Activated T-cell treated with anti-CD3 and anti-CD28 coated beads, Interleukin-2, amount 50 U/mL, for 72 hours (primary cell): ENCODE measurements at regions not wholly inside any gene's neighbourhood (a gene's known extent, or its start where the extent isn't known, plus 50 kb on each side); places are given as distances from the start of the nearest gene placed in this dataset.

Source experiments
- ATAC-seq, 2 donors: fragments of 150-1000 bp; cut with Tn5 transposase; replicated peaks in 1 of 2; 2 replicates each; pipeline ENCODE4 v1.10.0; 2021; ENCODE audit warnings: moderate library complexity in 2 of 2, mild to moderate bottlenecking in 1 of 2
- DNase-seq, 2 donors: peaks; one replicate each; pipeline ENCODE4 v3.0.0; 2021 to 2022; ENCODE audit warnings: mixed read lengths in 1 of 2
- H3K27ac Mint-ChIP-seq: one replicate; pipeline ENCODE4 v1.8.0; 2022; ENCODE audit warnings: mild to moderate bottlenecking, moderate library complexity, mixed read lengths
- H3K27me3 Mint-ChIP-seq: one replicate; pipeline ENCODE4 v1.8.0; 2022; ENCODE audit warnings: low read depth, mixed read lengths
- H3K36me3 Mint-ChIP-seq, 2 donors: one replicate each; pipeline ENCODE4 v1.8.0; 2022; ENCODE audit warnings: mixed read lengths in 2 of 2, mild to moderate bottlenecking in 1 of 2; ENCODE audit not compliant: insufficient read depth in 2 of 2
- H3K4me1 Mint-ChIP-seq: one replicate; pipeline ENCODE4 v1.8.0; 2022; ENCODE audit warnings: low read depth, mixed read lengths
- H3K4me3 Mint-ChIP-seq, 2 donors: one replicate each; pipeline ENCODE4 v1.8.0; 2022; ENCODE audit warnings: mild to moderate bottlenecking in 2 of 2, mixed read lengths in 2 of 2, moderate library complexity in 2 of 2
- H3K9me3 Mint-ChIP-seq, 2 donors: one replicate each; pipeline ENCODE4 v1.8.0; 2022; ENCODE audit warnings: mixed read lengths in 2 of 2

- Mint-ChIP-seq H3K4me1 (peaks cover 3% of the 10 kb centered on the region), H3K27me3 (peaks cover 32% of the 10 kb centered on the region), H3K4me3 (no peak overlapping the region), H3K9me3 (peaks cover 0 to 2% of the 10 kb centered on the region in 2 donors), H3K27ac (no peak overlapping the region), H3K36me3 (peaks cover 0 to 1% of the 10 kb centered on the region in 2 donors)
- DNase-seq (no peak), ATAC-seq (no peak)
Observed at GRCh38 chr2:118243031-118243430, 154.8 kb downstream of the INSIG2 start.

- H3K27me3 Mint-ChIP-seq: peaks cover 40% of the 10 kb centered on the region
- H3K27ac Mint-ChIP-seq: no peak overlapping the region
- peaks cover 0 to 2% of the 10 kb centered on the region in 2 donors for H3K9me3 Mint-ChIP-seq
- ATAC-seq (peak; percentile 51 to 64), DNase-seq (no peak)
- H3K4me3 Mint-ChIP-seq: no peak overlapping the region
- H3K4me1 Mint-ChIP-seq: peaks cover 3% of the 10 kb centered on the region
- peaks cover 0 to 1% of the 10 kb centered on the region in 2 donors for H3K36me3 Mint-ChIP-seq
Observed at GRCh38 chr2:118242216-118242615, 153.9 kb downstream of the INSIG2 start.

DNA sequence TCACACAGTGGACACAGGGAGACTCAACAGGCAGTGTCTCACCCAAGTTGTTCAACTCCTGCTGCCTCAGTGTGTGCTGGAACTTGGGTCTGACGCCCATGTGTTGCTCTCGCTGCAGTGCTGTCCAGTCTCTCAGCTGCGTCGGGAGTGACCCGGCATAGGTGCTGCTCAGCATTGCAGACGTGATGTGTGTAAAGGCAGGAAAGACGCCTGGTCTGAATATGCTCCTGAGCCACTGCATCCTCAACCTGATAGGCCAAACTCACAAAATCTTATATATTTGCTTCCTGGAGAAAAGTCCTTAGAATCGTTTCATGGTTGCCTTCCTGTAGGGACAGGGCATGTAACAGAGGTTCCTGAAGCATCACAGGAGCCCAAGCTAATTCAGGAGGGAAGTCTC is 152.9 kb downstream of the INSIG2 start:
- H3K27me3 Mint-ChIP-seq: peaks cover 49% of the 10 kb centered on the region
- H3K4me1 Mint-ChIP-seq: peaks cover 3% of the 10 kb centered on the region
- DNase-seq (no peak), ATAC-seq (no peak)
- no peak overlapping the region for H3K4me3 Mint-ChIP-seq
- H3K9me3 Mint-ChIP-seq: peaks cover 0 to 2% of the 10 kb centered on the region in 2 donors
- H3K27ac Mint-ChIP-seq: no peak overlapping the region
- H3K36me3 Mint-ChIP-seq: peaks cover 0 to 1% of the 10 kb centered on the region in 2 donors

DNA sequence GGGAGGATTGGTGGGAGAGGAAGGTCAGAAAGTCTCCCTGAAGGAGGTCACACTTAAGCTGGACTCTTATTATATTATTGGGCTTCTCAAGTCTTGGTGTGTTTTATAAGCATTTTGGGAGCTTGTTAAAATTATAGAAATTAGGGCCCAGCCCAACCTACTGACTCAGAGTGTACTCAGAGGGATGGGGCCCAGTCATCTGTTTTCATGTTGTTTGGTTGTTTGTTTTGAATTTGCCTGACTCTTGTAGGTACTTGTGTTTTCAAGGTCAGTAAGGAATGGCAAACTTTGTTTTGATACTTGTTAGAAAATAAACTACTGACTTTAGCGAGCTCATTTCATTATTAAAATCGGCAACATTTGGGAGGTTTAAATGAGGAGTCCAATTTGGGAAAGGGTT is 152.0 kb downstream of the INSIG2 start:
- peaks cover 0 to 1% of the 10 kb centered on the region in 2 donors for H3K36me3 Mint-ChIP-seq
- ATAC-seq (no peak), DNase-seq (no peak)
- no peak overlapping the region for H3K4me3 Mint-ChIP-seq
- peaks cover 0 to 2% of the 10 kb centered on the region in 2 donors for H3K9me3 Mint-ChIP-seq
- no peak overlapping the region for H3K27ac Mint-ChIP-seq
- H3K27me3 Mint-ChIP-seq: peaks cover 49% of the 10 kb centered on the region
- H3K4me1 Mint-ChIP-seq: peaks cover 3% of the 10 kb centered on the region

GRCh38 chr2:118239284-118239683 is 151.0 kb downstream of the INSIG2 start:
- no peak for DNase-seq
- Mint-ChIP-seq H3K9me3 (peaks cover 0 to 2% of the 10 kb centered on the region in 2 donors), H3K4me3 (no peak overlapping the region), H3K36me3 (peaks cover 0 to 1% of the 10 kb centered on the region in 2 donors), H3K4me1 (peaks cover 3% of the 10 kb centered on the region), H3K27me3 (peaks cover 49% of the 10 kb centered on the region), H3K27ac (no peak overlapping the region)
- no peak for ATAC-seq

DNA sequence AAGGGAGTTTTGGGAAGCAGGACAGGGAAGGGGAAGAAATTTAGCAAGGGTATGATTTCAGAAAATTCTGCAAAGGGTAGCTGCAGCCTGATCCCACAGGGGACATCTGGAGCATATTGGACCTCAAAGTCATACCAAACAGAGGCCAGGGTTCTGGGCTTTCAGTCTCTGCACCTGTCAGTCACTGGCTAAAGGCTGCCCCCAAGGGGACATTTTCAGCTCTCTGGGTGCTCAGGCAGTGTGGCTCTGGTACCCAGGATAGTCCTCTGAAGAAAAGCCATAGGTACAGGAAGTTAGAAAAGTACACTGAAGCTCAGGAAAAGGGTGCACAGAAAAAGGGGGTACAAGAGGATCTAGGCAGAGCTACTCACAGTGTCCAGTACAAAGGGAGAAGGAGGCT is 149.2 kb downstream of the INSIG2 start:
- Mint-ChIP-seq H3K4me1 (peaks cover 3% of the 10 kb centered on the region), H3K36me3 (peaks cover 0 to 1% of the 10 kb centered on the region in 2 donors), H3K27ac (no peak overlapping the region), H3K9me3 (peaks cover 0 to 2% of the 10 kb centered on the region in 2 donors), H3K4me3 (no peak overlapping the region), H3K27me3 (peaks cover 49% of the 10 kb centered on the region)
- ATAC-seq: no peak
- DNase-seq: no peak

DNA sequence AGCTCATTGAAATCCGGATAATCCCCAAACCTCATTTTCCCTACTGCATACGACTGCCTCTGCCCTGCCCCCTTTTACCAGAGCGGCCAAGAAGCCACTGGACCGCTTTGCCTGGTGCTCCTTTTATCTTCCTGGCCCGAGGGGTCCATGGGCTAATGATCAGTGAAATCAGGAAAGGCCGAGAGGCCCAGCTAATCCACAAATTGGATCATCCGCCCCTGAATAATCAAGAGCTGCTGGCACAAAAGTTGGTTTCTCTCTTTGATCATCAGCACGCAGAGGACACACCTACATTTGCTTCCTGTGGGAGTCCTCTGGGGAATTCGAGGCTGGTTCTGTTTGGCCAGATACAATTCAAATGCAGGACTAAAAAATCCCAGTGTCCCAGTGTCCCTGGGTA is 144.5 kb downstream of the INSIG2 start:
- Mint-ChIP-seq H3K4me3 (no peak overlapping the region), H3K27ac (no peak overlapping the region), H3K27me3 (peaks cover 51% of the 10 kb centered on the region), H3K4me1 (no peaks in the 10 kb centered on the region), H3K9me3 (no peaks in the 10 kb centered on the region), H3K36me3 (no peaks in the 10 kb centered on the region)
- ATAC-seq: no peak
- DNase-seq: no peak

DNA sequence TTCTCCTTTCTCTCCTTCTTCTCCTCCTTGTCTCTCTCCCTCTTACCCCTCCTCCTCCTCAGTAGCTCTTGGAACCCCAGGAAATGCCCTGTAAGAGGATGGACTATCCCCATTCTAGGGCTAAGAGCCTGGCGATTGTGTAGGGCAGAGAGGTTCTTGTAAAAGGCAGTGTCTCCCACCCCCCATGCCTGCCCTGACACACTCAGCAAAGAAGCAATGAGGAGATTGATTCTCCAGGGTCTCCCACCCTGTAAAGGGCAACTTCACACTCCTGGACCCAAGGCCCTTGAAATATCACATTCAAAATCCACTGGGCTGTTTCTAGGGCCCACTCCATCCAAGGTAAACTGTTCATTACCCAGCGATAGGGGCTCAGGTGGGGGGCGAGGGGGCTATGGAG is 144.1 kb downstream of the INSIG2 start:
- Mint-ChIP-seq H3K4me3 (no peak overlapping the region), H3K27me3 (peaks cover 51% of the 10 kb centered on the region), H3K4me1 (no peaks in the 10 kb centered on the region), H3K27ac (no peak overlapping the region), H3K9me3 (no peaks in the 10 kb centered on the region), H3K36me3 (no peaks in the 10 kb centered on the region)
- no peak for DNase-seq
- no peak for ATAC-seq

DNA sequence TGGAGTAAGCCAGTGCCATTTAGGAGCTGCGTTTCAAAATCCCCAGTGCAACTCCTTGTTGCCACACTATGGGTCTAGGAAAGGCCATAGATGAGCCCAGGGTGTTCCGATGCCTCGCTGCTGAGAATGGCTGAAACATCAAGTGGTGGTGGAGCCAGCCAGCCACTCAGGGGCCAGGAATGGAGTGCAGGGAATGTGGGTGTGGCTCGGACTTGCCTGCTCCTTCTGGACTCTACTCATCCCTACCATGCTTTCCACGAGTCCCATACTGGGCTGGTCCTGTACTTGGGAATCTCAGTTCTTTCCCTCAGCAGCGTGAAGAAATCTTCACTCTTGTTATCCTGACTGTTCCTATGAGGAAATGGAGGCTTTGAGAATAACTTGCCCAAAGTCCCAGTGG is 143.5 kb downstream of the INSIG2 start:
- Mint-ChIP-seq H3K9me3 (no peaks in the 10 kb centered on the region), H3K27ac (no peak overlapping the region), H3K36me3 (no peaks in the 10 kb centered on the region), H3K4me3 (no peak overlapping the region), H3K4me1 (no peaks in the 10 kb centered on the region), H3K27me3 (peaks cover 49% of the 10 kb centered on the region)
- DNase-seq (no peak), ATAC-seq (no peak)

DNA sequence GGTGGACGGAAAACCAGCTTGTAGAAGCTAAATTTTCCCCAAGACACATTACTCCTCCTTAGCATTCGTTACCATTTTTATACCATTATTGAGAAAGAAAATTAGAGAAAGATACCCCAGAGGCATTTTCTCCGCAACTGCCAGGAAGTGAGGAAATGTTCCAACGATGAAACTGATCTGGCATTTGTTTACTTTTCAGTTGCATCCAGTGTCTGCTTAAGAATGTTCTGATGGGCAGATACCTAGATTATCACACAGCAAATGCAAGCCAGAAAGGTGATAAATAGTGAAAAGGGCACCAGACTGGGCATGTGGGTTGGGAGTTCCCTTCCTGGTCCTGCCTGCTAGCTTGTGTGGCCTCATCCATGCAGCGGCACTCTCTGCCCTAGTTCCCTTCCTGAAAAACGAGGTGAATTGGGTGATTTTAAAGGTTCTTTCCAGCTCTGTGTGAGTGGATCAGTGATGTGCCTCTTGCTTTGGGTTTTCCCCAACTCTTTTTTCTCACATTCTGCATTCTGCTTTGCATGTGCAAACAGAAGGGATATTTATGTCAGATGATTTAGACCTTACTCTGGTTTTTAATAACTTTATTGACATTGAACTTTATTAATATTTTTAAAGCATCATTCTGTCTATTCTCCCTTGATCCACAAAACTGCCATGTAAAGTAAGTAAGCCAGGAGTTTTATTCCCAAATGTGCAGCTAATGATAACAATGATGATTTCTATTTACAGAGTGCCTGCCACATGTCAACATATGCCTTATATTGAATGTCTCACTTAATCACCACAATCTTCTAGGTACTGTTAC is 139.6 kb downstream of the INSIG2 start:
- Mint-ChIP-seq H3K4me3 (no peak overlapping the region), H3K27me3 (peaks cover 64% of the 10 kb centered on the region)

GRCh38 chr2:118225666-118226065 is 137.4 kb downstream of the INSIG2 start:
- no peak for ATAC-seq
- no peaks in the 10 kb centered on the region for H3K9me3 Mint-ChIP-seq
- H3K27ac Mint-ChIP-seq: no peak overlapping the region
- peaks cover 31% of the 10 kb centered on the region for H3K4me1 Mint-ChIP-seq
- peaks cover 77% of the 10 kb centered on the region for H3K27me3 Mint-ChIP-seq
- H3K36me3 Mint-ChIP-seq: peaks cover 0 to 1% of the 10 kb centered on the region in 2 donors
- H3K4me3 Mint-ChIP-seq: peak overlapping the region; percentile 83 to 95
- DNase-seq: no peak

More for the DNA sequence above, 139.6 kb downstream of the INSIG2 start:
- no peak for ATAC-seq
- no peak for DNase-seq
- no peaks in the 10 kb centered on the region for H3K9me3 Mint-ChIP-seq
- no peaks in the 10 kb centered on the region for H3K36me3 Mint-ChIP-seq
- peaks cover 18% of the 10 kb centered on the region for H3K4me1 Mint-ChIP-seq
- no peak overlapping the region for H3K27ac Mint-ChIP-seq

- peaks cover 0 to 1% of the 10 kb centered on the region in 2 donors for H3K36me3 Mint-ChIP-seq
- DNase-seq (no peak), ATAC-seq (no peak)
- H3K4me1 Mint-ChIP-seq: peaks cover 31% of the 10 kb centered on the region
- H3K4me3 Mint-ChIP-seq: peak overlapping the region; percentile 83 to 95
- no peak overlapping the region for H3K27ac Mint-ChIP-seq
- H3K27me3 Mint-ChIP-seq: peaks cover 80% of the 10 kb centered on the region
- no peaks in the 10 kb centered on the region for H3K9me3 Mint-ChIP-seq
Observed at GRCh38 chr2:118224895-118225311, 136.6 kb downstream of the INSIG2 start.

DNA sequence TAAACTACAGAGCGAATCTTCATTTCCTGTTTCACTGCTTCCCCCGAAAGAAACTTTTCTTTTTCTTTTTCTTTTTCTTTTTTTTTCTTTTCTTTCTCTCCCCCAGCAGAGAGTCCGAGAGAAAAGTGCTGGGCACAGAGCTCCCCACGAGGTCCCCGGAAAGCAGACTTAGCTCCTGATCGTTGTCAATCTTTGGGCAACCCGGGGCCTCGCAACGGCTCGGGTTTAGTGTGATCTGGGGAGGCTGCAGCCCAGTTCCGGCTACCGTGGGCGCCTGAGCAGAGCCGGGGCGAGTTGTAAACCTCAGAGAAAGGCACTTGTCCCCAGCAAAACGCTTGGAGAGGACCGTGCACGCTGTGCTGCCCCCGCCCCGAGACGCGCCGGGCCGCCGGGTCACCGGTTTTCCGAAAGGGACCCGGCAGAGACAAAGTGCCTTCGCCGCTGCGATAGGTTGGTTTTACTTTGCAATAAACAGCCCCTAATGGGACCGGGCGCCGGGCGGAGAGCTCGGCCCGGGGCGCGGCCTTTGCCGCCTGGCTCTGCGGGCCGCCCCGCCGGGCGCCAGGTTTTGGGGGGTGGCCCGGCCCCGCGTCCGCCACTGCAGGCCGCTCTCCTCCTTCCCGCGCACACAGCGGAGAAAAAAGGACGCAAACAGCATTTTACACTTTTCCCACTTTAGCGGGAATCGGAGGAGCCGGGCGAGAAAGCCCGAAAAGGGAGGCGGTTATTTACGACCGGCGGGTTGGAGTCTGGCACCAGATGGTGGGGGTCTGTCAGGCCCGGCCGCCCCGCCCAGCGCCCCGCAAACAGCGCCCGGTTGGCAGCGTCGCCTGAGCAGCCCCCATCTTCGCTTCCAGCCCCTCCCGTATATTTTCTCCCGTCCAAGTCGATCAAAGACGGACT is 136.0 kb downstream of the INSIG2 start:
- peak overlapping the region; percentile 83 to 95 for H3K4me3 Mint-ChIP-seq
- peak; percentile 78 to 81 for ATAC-seq
- peak; percentile 42 to 50 for DNase-seq
- H3K27ac Mint-ChIP-seq: peak overlapping the region; percentile 79
- peaks cover 31% of the 10 kb centered on the region for H3K4me1 Mint-ChIP-seq
- no peaks in the 10 kb centered on the region for H3K9me3 Mint-ChIP-seq
- peaks cover 0 to 1% of the 10 kb centered on the region in 2 donors for H3K36me3 Mint-ChIP-seq
- H3K27me3 Mint-ChIP-seq: peaks cover 76% of the 10 kb centered on the region
